ENCODE measurements at regions not wholly inside any gene's neighbourhood (a gene's known extent, or its start where the extent isn't known, plus 50 kb on each side); places are given as distances from the start of the nearest gene placed in this dataset.

DNA sequence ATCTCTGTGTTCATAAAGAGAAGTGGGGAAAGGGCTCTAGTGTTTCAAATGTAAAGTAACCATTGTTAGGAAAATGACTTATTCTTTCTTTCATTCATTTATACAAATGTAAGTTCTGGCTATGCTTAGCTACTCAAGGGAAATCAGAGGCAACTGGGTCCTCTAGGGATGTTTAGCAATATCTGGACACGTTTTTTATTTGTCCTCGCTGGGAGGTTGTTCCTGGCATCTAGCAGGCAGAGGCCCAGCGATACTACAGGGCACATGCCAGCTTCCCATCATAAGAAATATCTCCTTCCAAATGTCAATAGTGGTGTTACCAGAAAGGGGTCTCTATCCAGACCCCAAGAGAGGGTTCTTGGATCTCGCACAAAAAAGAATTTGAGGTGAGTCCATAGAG is 150.0 kb downstream of the VCX3A start:
- H3K27ac ChIP-seq = no peak overlapping the region
- peaks cover 5 to 12% of the 10 kb centered on the region in 2 donors for H3K4me1 ChIP-seq (replicated peaks in 1 of 2)
- H3K4me3 ChIP-seq = no peak overlapping the region
- 0 to 100% (median 50%) methylated on average over 1 to 4 of the region's 4 CpGs; no CpG with 5 or more reads in 5 of the 10 experiments for WGBS, 10 experiments
- peak in 1 of 8 experiments; percentile 17 for ATAC-seq (replicated peaks in 6 of 8)
- in situ Hi-C loops (cut with MboI; ENCODE audit: low pct_unique_long_range_greater_than_20kb in 2 of 9, low sequenced_read_pairs in 9 of 9, unreplicated experiment in 9 of 9) = no loop called here

GRCh38 chrX:6384371-6384770 is 150.5 kb downstream of the VCX3A start:
- no peak overlapping the region for H3K4me3 ChIP-seq
- peak in 5 of 8 experiments; percentile 50 to 76 (median 67) for ATAC-seq (replicated peaks in 6 of 8)
- H3K27ac ChIP-seq = no peak overlapping the region
- peaks cover 5 to 12% of the 10 kb centered on the region in 2 donors for H3K4me1 ChIP-seq (replicated peaks in 1 of 2)
- 0 to 55% (median 29%) methylated on average over 1 to 6 of the region's 6 CpGs; no CpG with 5 or more reads in 6 of the 10 experiments for WGBS, 10 experiments
- in situ Hi-C loops (cut with MboI; ENCODE audit: low pct_unique_long_range_greater_than_20kb in 2 of 9, low sequenced_read_pairs in 9 of 9, unreplicated experiment in 9 of 9) = no loop called here

GRCh38 chrX:6383917-6384316 is 151.0 kb downstream of the VCX3A start:
- 7% methylated on average over 5 of the region's 5 CpGs; no CpG with 5 or more reads in 9 of the 10 experiments for WGBS, 10 experiments
- in situ Hi-C loops (cut with MboI; ENCODE audit: low pct_unique_long_range_greater_than_20kb in 2 of 9, low sequenced_read_pairs in 9 of 9, unreplicated experiment in 9 of 9) = no loop called here
- Histone ChIP-seq H3K4me3 (no peak overlapping the region), H3K27ac (no peak overlapping the region), H3K4me1 (replicated peaks in 1 of 2) (peaks cover 5 to 12% of the 10 kb centered on the region in 2 donors)
- ATAC-seq (replicated peaks in 6 of 8) = peak in 5 of 8 experiments; percentile 49 to 89 (median 72)

DNA sequence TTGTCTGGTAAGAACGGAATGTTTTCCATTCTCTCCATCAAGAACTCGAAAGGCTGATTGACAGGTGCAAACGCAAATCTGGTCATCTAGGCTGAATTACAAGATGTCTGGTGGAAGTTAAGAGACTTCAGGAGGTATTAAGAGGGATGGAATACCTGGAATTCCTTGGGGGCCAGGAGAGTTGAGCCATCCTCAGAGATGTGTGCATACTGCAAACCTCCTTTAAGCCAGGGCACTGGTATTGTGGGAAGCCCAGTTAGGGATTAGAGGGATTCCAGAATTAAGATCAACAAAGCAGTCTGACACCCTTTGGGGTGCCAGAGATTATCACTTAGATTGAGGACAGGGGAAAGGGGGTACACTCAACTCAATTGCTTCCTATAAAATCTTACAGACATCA is 151.4 kb downstream of the VCX3A start:
- no peak for ATAC-seq (replicated peaks in 6 of 8)
- H3K27ac ChIP-seq = no peak overlapping the region
- no peak overlapping the region for H3K4me3 ChIP-seq
- 95% methylated on average over 3 of the region's 3 CpGs; no CpG with 5 or more reads in 9 of the 10 experiments for WGBS, 10 experiments
- in situ Hi-C loops (cut with MboI; ENCODE audit: low pct_unique_long_range_greater_than_20kb in 2 of 9, low sequenced_read_pairs in 9 of 9, unreplicated experiment in 9 of 9) = no loop called here
- peaks cover 5 to 12% of the 10 kb centered on the region in 2 donors for H3K4me1 ChIP-seq (replicated peaks in 1 of 2)

GRCh38 chrX:6382284-6382683 is 152.6 kb downstream of the VCX3A start:
- Histone ChIP-seq H3K27ac (no peak overlapping the region), H3K4me3 (no peak overlapping the region), H3K4me1 (replicated peaks in 1 of 2) (peaks cover 2 to 10% of the 10 kb centered on the region in 2 donors)
- in situ Hi-C loops (cut with MboI; ENCODE audit: low pct_unique_long_range_greater_than_20kb in 2 of 9, low sequenced_read_pairs in 9 of 9, unreplicated experiment in 9 of 9) = no loop called here
- no peak for ATAC-seq (replicated peaks in 6 of 8)
- WGBS, 10 experiments = 0 to 90% (median 88%) methylated on average over 2 to 9 of the region's 9 CpGs; no CpG with 5 or more reads in 5 of the 10 experiments

GRCh38 chrX:6377103-6377764 is 148.6 kb upstream of the NLGN4X start:
- ATAC-seq (replicated peaks in 6 of 8) = peak in 3 of 8 experiments; percentile 34 to 80 (median 77)

DNA sequence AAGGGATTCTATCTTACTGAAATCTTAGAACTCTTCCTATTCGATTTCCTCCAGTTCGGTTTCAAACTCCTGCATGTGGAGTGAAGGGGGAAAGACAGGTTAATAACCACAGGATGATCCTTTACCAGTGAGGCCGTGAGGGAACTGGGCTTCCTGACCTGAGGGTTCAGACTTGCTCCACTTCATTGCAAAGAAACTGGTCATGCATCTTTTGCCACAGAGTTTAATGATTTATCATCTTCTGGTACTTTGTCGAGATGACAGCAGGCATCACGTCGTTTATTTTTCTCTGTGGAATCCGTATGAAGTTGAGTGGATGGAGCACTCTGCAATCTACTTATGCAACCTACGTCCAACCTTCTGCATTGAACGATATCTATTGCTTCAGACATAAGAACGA is 145.9 kb upstream of the NLGN4X start:
- Histone ChIP-seq H3K27ac (no peak overlapping the region), H3K4me3 (no peak overlapping the region), H3K4me1 (replicated peaks in 1 of 2) (peaks cover 0 to 12% of the 10 kb centered on the region in 2 donors)
- in situ Hi-C loops (cut with MboI; ENCODE audit: low pct_unique_long_range_greater_than_20kb in 2 of 9, low sequenced_read_pairs in 9 of 9, unreplicated experiment in 9 of 9) = no loop called here
- ATAC-seq (replicated peaks in 6 of 8) = no peak
- WGBS, 10 experiments = 0 to 100% (median 67%) methylated on average over 1 to 9 of the region's 10 CpGs; no CpG with 5 or more reads in 1 of the 10 experiments

More at GRCh38 chrX:6377103-6377764, 148.6 kb upstream of the NLGN4X start:
- WGBS, 10 experiments = 0 to 100% (median 33%) methylated on average over 1 to 3 of the region's 3 CpGs; no CpG with 5 or more reads in 5 of the 10 experiments
- Histone ChIP-seq H3K4me3 (no peak overlapping the region), H3K27ac (no peak overlapping the region), H3K4me1 (replicated peaks in 1 of 2) (peaks cover 0 to 12% of the 10 kb centered on the region in 2 donors)
- in situ Hi-C loops (cut with MboI; ENCODE audit: low pct_unique_long_range_greater_than_20kb in 2 of 9, low sequenced_read_pairs in 9 of 9, unreplicated experiment in 9 of 9) = no loop called here

- 0 to 80% (median 36%) methylated on average over 1 of the region's 1 CpG; no CpG with 5 or more reads in 6 of the 10 experiments for WGBS, 10 experiments
- H3K4me1 ChIP-seq (replicated peaks in 1 of 2) = peaks cover 0 to 12% of the 10 kb centered on the region in 2 donors
- ATAC-seq (replicated peaks in 6 of 8) = no peak
- H3K4me3 ChIP-seq = no peak overlapping the region
- in situ Hi-C loops (cut with MboI; ENCODE audit: low pct_unique_long_range_greater_than_20kb in 2 of 9, low sequenced_read_pairs in 9 of 9, unreplicated experiment in 9 of 9) = no loop called here
- H3K27ac ChIP-seq = no peak overlapping the region
Measured at GRCh38 chrX:6372981-6373380, 144.3 kb upstream of the NLGN4X start.

- no peak overlapping the region for H3K4me3 ChIP-seq
Measured at GRCh38 chrX:6371353-6371752, 142.7 kb upstream of the NLGN4X start.

GRCh38 chrX:6363188-6363587 is 134.5 kb upstream of the NLGN4X start:
- Histone ChIP-seq H3K4me3 (no peak overlapping the region), H3K27ac (no peak overlapping the region), H3K4me1 (replicated peaks in 1 of 2) (no peaks in the 10 kb centered on the region)
- ATAC-seq (replicated peaks in 6 of 8) = no peak
- in situ Hi-C loops (cut with MboI; ENCODE audit: low pct_unique_long_range_greater_than_20kb in 2 of 9, low sequenced_read_pairs in 9 of 9, unreplicated experiment in 9 of 9) = no loop called here
- WGBS, 10 experiments = 0 to 80% (median 28%) methylated on average over 1 to 4 of the region's 4 CpGs; no CpG with 5 or more reads in 4 of the 10 experiments

More at GRCh38 chrX:6371353-6371752, 142.7 kb upstream of the NLGN4X start:
- ATAC-seq (replicated peaks in 6 of 8) = no peak
- Histone ChIP-seq H3K27ac (no peak overlapping the region), H3K4me1 (replicated peaks in 1 of 2) (peaks cover 0 to 2% of the 10 kb centered on the region in 2 donors)
- in situ Hi-C loops (cut with MboI; ENCODE audit: low pct_unique_long_range_greater_than_20kb in 2 of 9, low sequenced_read_pairs in 9 of 9, unreplicated experiment in 9 of 9) = no loop called here
- 90% methylated on average over 3 of the region's 3 CpGs; no CpG with 5 or more reads in 9 of the 10 experiments for WGBS, 10 experiments

GRCh38 chrX:6325437-6325836 is 96.8 kb upstream of the NLGN4X start:
- WGBS, 10 experiments = 0 to 80% (median 66%) methylated on average over 1 to 4 of the region's 4 CpGs; no CpG with 5 or more reads in 6 of the 10 experiments
- H3K4me3 ChIP-seq = no peak overlapping the region
- no peak overlapping the region for H3K27ac ChIP-seq
- ATAC-seq (replicated peaks in 6 of 8) = no peak
- no peaks in the 10 kb centered on the region for H3K4me1 ChIP-seq (replicated peaks in 1 of 2)
- in situ Hi-C loops (cut with MboI; ENCODE audit: low pct_unique_long_range_greater_than_20kb in 2 of 9, low sequenced_read_pairs in 9 of 9, unreplicated experiment in 9 of 9) = no loop called here

DNA sequence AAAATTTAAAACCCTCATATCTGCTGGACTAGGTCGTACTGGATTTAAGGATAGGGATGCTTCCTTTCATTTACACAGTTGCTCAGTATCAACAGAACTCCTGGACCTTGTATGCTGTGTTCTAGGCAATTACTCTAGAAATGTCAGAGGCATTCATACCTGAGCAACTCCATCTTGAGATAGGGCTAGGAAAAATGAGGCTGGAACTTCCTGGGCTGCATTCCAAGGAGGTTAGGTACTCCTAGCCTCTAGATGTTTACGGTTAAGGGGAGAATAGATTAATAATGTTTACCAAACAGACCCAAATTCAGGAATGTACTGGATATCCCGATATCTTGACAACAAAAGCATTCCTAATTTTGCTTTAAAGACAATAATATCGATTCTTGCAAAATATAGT is 84.7 kb upstream of the NLGN4X start:
- in situ Hi-C loops (cut with MboI; ENCODE audit: low pct_unique_long_range_greater_than_20kb in 2 of 9, low sequenced_read_pairs in 9 of 9, unreplicated experiment in 9 of 9) = no loop called here
- no peak for ATAC-seq (replicated peaks in 6 of 8)
- Histone ChIP-seq H3K27ac (no peak overlapping the region), H3K4me3 (no peak overlapping the region), H3K4me1 (replicated peaks in 1 of 2) (no peaks in the 10 kb centered on the region)
- 0 to 100% (median 7%) methylated on average over 1 to 4 of the region's 4 CpGs; no CpG with 5 or more reads in 5 of the 10 experiments for WGBS, 10 experiments

DNA sequence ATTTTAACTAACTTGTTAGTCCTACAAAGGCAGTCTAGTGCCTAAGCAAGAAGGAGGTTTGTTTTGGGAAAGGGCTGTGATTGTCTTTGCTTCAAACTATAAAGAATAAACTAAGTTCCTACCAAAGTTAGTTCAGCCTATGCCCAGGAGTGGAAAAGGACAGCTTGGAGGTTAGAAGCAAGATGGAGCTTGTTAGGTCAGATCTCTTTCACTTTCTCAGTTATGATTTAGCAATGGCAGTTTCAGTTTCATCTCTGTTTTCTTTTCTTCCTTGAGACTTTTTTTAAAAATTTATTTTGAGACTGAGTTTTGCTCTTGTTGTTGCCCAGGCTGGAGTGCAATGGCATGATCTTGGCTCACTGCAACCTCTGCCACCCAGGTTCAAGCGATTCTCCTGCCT is 82.9 kb upstream of the NLGN4X start:
- 83% methylated on average over 1 of the region's 1 CpG; no CpG with 5 or more reads in 9 of the 10 experiments for WGBS, 10 experiments
- no peaks in the 10 kb centered on the region for H3K4me1 ChIP-seq (replicated peaks in 1 of 2)
- H3K4me3 ChIP-seq = no peak overlapping the region
- in situ Hi-C loops (cut with MboI; ENCODE audit: low pct_unique_long_range_greater_than_20kb in 2 of 9, low sequenced_read_pairs in 9 of 9, unreplicated experiment in 9 of 9) = no loop called here
- no peak overlapping the region for H3K27ac ChIP-seq
- no peak for ATAC-seq (replicated peaks in 6 of 8)

- WGBS, 10 experiments = 0 to 80% (median 60%) methylated on average over 1 to 4 of the region's 5 CpGs; no CpG with 5 or more reads in 3 of the 10 experiments
- Histone ChIP-seq H3K4me3 (no peak overlapping the region), H3K4me1 (replicated peaks in 1 of 2) (no peaks in the 10 kb centered on the region), H3K27ac (no peak overlapping the region)
- ATAC-seq (replicated peaks in 6 of 8) = no peak
- in situ Hi-C loops (cut with MboI; ENCODE audit: low pct_unique_long_range_greater_than_20kb in 2 of 9, low sequenced_read_pairs in 9 of 9, unreplicated experiment in 9 of 9) = no loop called here
Measured at GRCh38 chrX:6307156-6307555, 78.5 kb upstream of the NLGN4X start.
